Keratinocyte (primary cell): ENCODE measurements at regions not wholly inside any gene's neighbourhood (a gene's known extent, or its start where the extent isn't known, plus 50 kb on each side); places are given as distances from the start of the nearest gene placed in this dataset.

ENCODE experiments used
- DNase-seq: peaks from one replicate; pipeline ENCODE4 v3.0.0-alpha.2; 2011; ENCODE audit warnings: low read depth, missing footprints, low spot score
- FAIRE-seq: peaks from 2 replicates; lab custom pipeline; 2011; peaks lifted over from hg19 to GRCh38; lab: Jason Lieb, UNC
- H2AFZ ChIP-seq: 2 replicates; pipeline ENCODE4 v1.6.0; 2012; ENCODE audit warnings: low read length, control low read depth, inconsistent platforms; ENCODE audit not compliant: control insufficient read depth
- H3K27ac ChIP-seq: 2 replicates; pipeline ENCODE4 v1.5.1; 2011; ENCODE audit warnings: low read length; ENCODE audit not compliant: control insufficient read depth, insufficient read depth
- H3K27me3 ChIP-seq: 3 replicates; pipeline ENCODE4 v1.6.0; 2011; ENCODE audit warnings: low read length; ENCODE audit not compliant: control insufficient read depth, insufficient read depth; ENCODE audit errors: extremely low read depth
- H3K36me3 ChIP-seq, 2 experiments: 2 replicates in 1 of 2; 3 replicates in 1 of 2; pipeline ENCODE4 v1.5.1; 2011; ENCODE audit warnings: low read length in 2 of 2, mild to moderate bottlenecking in 1 of 2; ENCODE audit not compliant: control insufficient read depth in 2 of 2, insufficient read depth in 2 of 2; ENCODE audit errors: extremely low read depth in 1 of 2
- H3K4me1 ChIP-seq: 3 replicates; pipeline ENCODE4 v1.5.1; 2011; ENCODE audit warnings: low read length; ENCODE audit not compliant: control insufficient read depth, insufficient read depth; ENCODE audit errors: extremely low read depth
- H3K4me2 ChIP-seq: 3 replicates; pipeline ENCODE4 v1.6.0; 2011; ENCODE audit warnings: low read depth, low read length; ENCODE audit not compliant: control insufficient read depth, insufficient read depth; ENCODE audit errors: extremely low read depth
- H3K4me3 ChIP-seq, 3 experiments: fragments of 200-600 bp in 1 of 3; sonication (generic) in 1 of 3; 2 replicates in 2 of 3; 3 replicates in 1 of 3; pipeline ENCODE4 v1.5.1; 2011 to 2016; ENCODE audit warnings: low read length in 3 of 3, mild to moderate bottlenecking in 3 of 3, control low read depth in 2 of 3, inconsistent platforms in 1 of 3, low read depth in 1 of 3, mixed read lengths in 1 of 3, mixed run types in 1 of 3, moderate library complexity in 1 of 3; ENCODE audit not compliant: control insufficient read depth in 2 of 3, insufficient read depth in 2 of 3; ENCODE audit errors: extremely low read depth in 1 of 3
- H3K79me2 ChIP-seq: 2 replicates; pipeline ENCODE4 v1.6.0; 2012; ENCODE audit warnings: low read length; ENCODE audit not compliant: control insufficient read depth, insufficient read depth
- H3K9ac ChIP-seq: 3 replicates; pipeline ENCODE4 v1.6.0; 2011; ENCODE audit warnings: low read length; ENCODE audit not compliant: control insufficient read depth, insufficient read depth; ENCODE audit errors: extremely low read depth
- H3K9me1 ChIP-seq: 3 replicates; pipeline ENCODE4 v1.6.0; 2011; ENCODE audit warnings: low read length; ENCODE audit not compliant: control insufficient read depth, insufficient read depth; ENCODE audit errors: extremely low read depth
- H3K9me3 ChIP-seq: 2 replicates; pipeline ENCODE4 v1.5.1; 2012; ENCODE audit warnings: low read depth, low read length; ENCODE audit not compliant: control insufficient read depth
- H4K20me1 ChIP-seq: 3 replicates; pipeline ENCODE4 v1.6.0; 2011; ENCODE audit warnings: low read length; ENCODE audit not compliant: control insufficient read depth, insufficient read depth; ENCODE audit errors: extremely low read depth
- CTCF ChIP-seq, 3 experiments: IDR thresholded peaks in 1 of 3; conservative IDR thresholded peaks in 1 of 3; optimal IDR thresholded peaks in 1 of 3; 2 replicates in 2 of 3; 3 replicates in 1 of 3; pipeline versions ENCODE3 to v1.5.1; 2011; ENCODE audit warnings: low read length in 3 of 3, mild to moderate bottlenecking in 3 of 3, moderate library complexity in 2 of 3, control low read depth in 1 of 3, inconsistent platforms in 1 of 3; ENCODE audit not compliant: insufficient read depth in 2 of 3; ENCODE audit errors: extremely low read depth in 1 of 3
- EZH2 ChIP-seq: IDR thresholded peaks from one replicate; pipeline ENCODE4 v1.6.1; 2012; ENCODE audit warnings: inconsistent platforms, mild to moderate bottlenecking, low read length, moderate library complexity
- dilution Hi-C: fragments of 300-500 bp; cut with MboI; formaldehyde crosslinking; loops from one replicate; pipeline ENCODE4 v1.7.0; 2020; ENCODE audit warnings: low sequenced_read_pairs; ENCODE audit not compliant: extremely low pct_ligation_motif_present

- Histone ChIP-seq H2AFZ (no peak overlapping the region), H3K4me3 (no peak overlapping the region), H3K36me3 (no peaks in the 10 kb centered on the region), H3K27ac (no peak overlapping the region), H3K9ac (no peak overlapping the region), H3K9me1 (no peaks in the 10 kb centered on the region), H3K4me2 (no peak overlapping the region), H3K9me3 (no peaks in the 10 kb centered on the region), H3K27me3 (no peaks in the 10 kb centered on the region), H3K4me1 (no peaks in the 10 kb centered on the region), H4K20me1 (no peaks in the 10 kb centered on the region), H3K79me2 (no peaks in the 10 kb centered on the region)
- FAIRE-seq (no peak), DNase-seq (no peak)
- dilution Hi-C loops = no loop called here
- no peak for TF ChIP-seq EZH2
- TF ChIP-seq CTCF (optimal IDR thresholded peaks at IDR 0.05 in 1 of 3, IDR thresholded peaks at IDR 0.05 in 1 of 3, conservative IDR thresholded peaks at IDR 0.05 in 1 of 3; ENCODE audit: extremely low read depth in 1 of 3, insufficient read depth in 2 of 3, low read length in 3 of 3) = no peak
Observed at GRCh38 chr7:153447011-153447410, 605.2 kb upstream of the DPP6 start.

- TF ChIP-seq CTCF (optimal IDR thresholded peaks at IDR 0.05 in 1 of 3, IDR thresholded peaks at IDR 0.05 in 1 of 3, conservative IDR thresholded peaks at IDR 0.05 in 1 of 3; ENCODE audit: extremely low read depth in 1 of 3, insufficient read depth in 2 of 3, low read length in 3 of 3) (no peak), EZH2 (no peak)
- no peak overlapping the region for H2AFZ ChIP-seq
- H3K4me2 ChIP-seq = no peak overlapping the region
- no peak for DNase-seq
- no peaks in the 10 kb centered on the region for H3K9me3 ChIP-seq
- dilution Hi-C loops = no loop called here
- no peaks in the 10 kb centered on the region for H3K79me2 ChIP-seq
- H3K36me3 ChIP-seq = no peaks in the 10 kb centered on the region
- H3K4me1 ChIP-seq = no peaks in the 10 kb centered on the region
- H3K9me1 ChIP-seq = no peaks in the 10 kb centered on the region
- no peak overlapping the region for H3K4me3 ChIP-seq
- no peaks in the 10 kb centered on the region for H4K20me1 ChIP-seq
- no peak overlapping the region for H3K27ac ChIP-seq
- H3K9ac ChIP-seq = no peak overlapping the region
- H3K27me3 ChIP-seq = no peaks in the 10 kb centered on the region
- FAIRE-seq = no peak
Observed at GRCh38 chr7:153452661-153453060, 599.5 kb upstream of the DPP6 start.
